ENCODE measurements at regions not wholly inside any gene's neighbourhood (a gene's known extent, or its start where the extent isn't known, plus 50 kb on each side); places are given as distances from the start of the nearest gene placed in this dataset.

- TF ChIP-seq, protein P1, sequence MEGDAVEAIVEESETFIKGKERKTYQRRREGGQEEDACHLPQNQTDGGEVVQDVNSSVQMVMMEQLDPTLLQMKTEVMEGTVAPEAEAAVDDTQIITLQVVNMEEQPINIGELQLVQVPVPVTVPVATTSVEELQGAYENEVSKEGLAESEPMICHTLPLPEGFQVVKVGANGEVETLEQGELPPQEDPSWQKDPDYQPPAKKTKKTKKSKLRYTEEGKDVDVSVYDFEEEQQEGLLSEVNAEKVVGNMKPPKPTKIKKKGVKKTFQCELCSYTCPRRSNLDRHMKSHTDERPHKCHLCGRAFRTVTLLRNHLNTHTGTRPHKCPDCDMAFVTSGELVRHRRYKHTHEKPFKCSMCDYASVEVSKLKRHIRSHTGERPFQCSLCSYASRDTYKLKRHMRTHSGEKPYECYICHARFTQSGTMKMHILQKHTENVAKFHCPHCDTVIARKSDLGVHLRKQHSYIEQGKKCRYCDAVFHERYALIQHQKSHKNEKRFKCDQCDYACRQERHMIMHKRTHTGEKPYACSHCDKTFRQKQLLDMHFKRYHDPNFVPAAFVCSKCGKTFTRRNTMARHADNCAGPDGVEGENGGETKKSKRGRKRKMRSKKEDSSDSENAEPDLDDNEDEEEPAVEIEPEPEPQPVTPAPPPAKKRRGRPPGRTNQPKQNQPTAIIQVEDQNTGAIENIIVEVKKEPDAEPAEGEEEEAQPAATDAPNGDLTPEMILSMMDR (IDR thresholded peaks at IDR 0.05; ENCODE audit: low read depth, low read length): no peak
- no peak for TF ChIP-seq EZH2phosphoT487 (IDR thresholded peaks at IDR 0.05; ENCODE audit: low read depth)
Observed at GRCh38 chr21:41570791-41571355, 62.9 kb upstream of the TMPRSS2 start.
